H9 (cell line): ENCODE measurements at regions not wholly inside any gene's neighbourhood (a gene's known extent, or its start where the extent isn't known, plus 50 kb on each side); places are given as distances from the start of the nearest gene placed in this dataset.

Experiments
- DNase-seq: peaks from one replicate; pipeline ENCODE4 v3.0.0-alpha.2; 2017
- H2AFZ ChIP-seq: one replicate; pipeline ENCODE4 v1.6.1; 2013; ENCODE audit warnings: mild to moderate bottlenecking, low read length, control low read depth, moderate library complexity
- H2AK5ac ChIP-seq: 2 replicates; pipeline ENCODE4 v1.6.1; 2013; ENCODE audit warnings: low read length, control low read depth, mixed read lengths; ENCODE audit not compliant: insufficient read length
- H2BK120ac ChIP-seq: one replicate; pipeline ENCODE4 v1.6.1; 2013; ENCODE audit warnings: low read depth, mild to moderate bottlenecking, low read length, control low read depth, inconsistent platforms; ENCODE audit not compliant: poor library complexity, severe bottlenecking
- H2BK12ac ChIP-seq: 2 replicates; pipeline ENCODE4 v1.6.1; 2013; ENCODE audit warnings: low read length, control low read depth, mixed read lengths, low read depth; ENCODE audit not compliant: insufficient read length
- H2BK15ac ChIP-seq: 2 replicates; pipeline ENCODE4 v1.6.1; 2013; ENCODE audit warnings: low read depth, low read length, control low read depth
- H2BK20ac ChIP-seq: one replicate; pipeline ENCODE4 v1.6.1; 2013; ENCODE audit warnings: low read depth, mild to moderate bottlenecking, low read length, control low read depth, inconsistent platforms; ENCODE audit not compliant: poor library complexity, severe bottlenecking
- H2BK5ac ChIP-seq: 2 replicates; pipeline ENCODE4 v1.6.1; 2013; ENCODE audit warnings: low read length, control low read depth, mixed read lengths; ENCODE audit not compliant: insufficient read length
- H3K14ac ChIP-seq: 2 replicates; pipeline ENCODE4 v1.6.1; 2013; ENCODE audit warnings: low read length, control low read depth; ENCODE audit not compliant: insufficient read depth
- H3K18ac ChIP-seq: 2 replicates; pipeline ENCODE4 v1.6.1; 2013; ENCODE audit warnings: low read depth, mild to moderate bottlenecking, mixed read lengths, low read length, control low read depth; ENCODE audit not compliant: insufficient read length
- H3K23ac ChIP-seq: 2 replicates; pipeline ENCODE4 v1.6.1; 2013; ENCODE audit warnings: low read length, control low read depth, mixed read lengths, low read depth; ENCODE audit not compliant: insufficient read length
- H3K23me2 ChIP-seq: 2 replicates; pipeline ENCODE4 v1.6.1; 2013; ENCODE audit warnings: low read depth, mild to moderate bottlenecking, mixed read lengths, low read length, control low read depth; ENCODE audit not compliant: insufficient read length, poor library complexity, severe bottlenecking
- H3K27ac ChIP-seq: 2 replicates; pipeline ENCODE4 v1.5.1; 2013; ENCODE audit warnings: low read length, control low read depth, mixed read lengths, low read depth; ENCODE audit not compliant: insufficient read length
- H3K27me3 ChIP-seq: 2 replicates; pipeline ENCODE4 v1.6.1; 2013; ENCODE audit warnings: low read length, control low read depth, inconsistent platforms; ENCODE audit not compliant: insufficient read depth
- H3K4ac ChIP-seq: 2 replicates; pipeline ENCODE4 v1.6.1; 2013; ENCODE audit warnings: low read depth, mild to moderate bottlenecking, control low read depth, inconsistent platforms, low read length, moderate library complexity
- H3K4me1 ChIP-seq: 2 replicates; pipeline ENCODE4 v1.6.1; 2013; ENCODE audit warnings: low read length, control low read depth, inconsistent platforms; ENCODE audit not compliant: insufficient read depth
- H3K4me2 ChIP-seq: 2 replicates; pipeline ENCODE4 v1.6.1; 2013; ENCODE audit warnings: low read length, control low read depth, mixed read lengths; ENCODE audit not compliant: insufficient read length, insufficient read depth
- H3K56ac ChIP-seq: 2 replicates; pipeline ENCODE4 v1.6.1; 2013; ENCODE audit warnings: low read depth, mild to moderate bottlenecking, mixed read lengths, low read length, control low read depth; ENCODE audit not compliant: insufficient read length
- H3K79me1 ChIP-seq: 2 replicates; pipeline ENCODE4 v1.6.1; 2013; ENCODE audit warnings: low read depth, mild to moderate bottlenecking, moderate library complexity, low read length, control low read depth, inconsistent platforms; ENCODE audit not compliant: insufficient read depth, poor library complexity, severe bottlenecking
- H3K79me2 ChIP-seq: 2 replicates; pipeline ENCODE4 v1.6.1; 2013; ENCODE audit warnings: low read length, control low read depth, inconsistent platforms; ENCODE audit not compliant: insufficient read depth
- H3K9ac ChIP-seq: 2 replicates; pipeline ENCODE4 v1.6.1; 2013; ENCODE audit warnings: low read length, control low read depth, mixed read lengths; ENCODE audit not compliant: insufficient read length; ENCODE audit errors: extremely low read depth
- H3K9me3 ChIP-seq: one replicate; pipeline ENCODE4 v1.6.1; 2013; ENCODE audit warnings: low read depth, low read length, inconsistent platforms; ENCODE audit not compliant: control insufficient read depth
- H3T11ph ChIP-seq: one replicate; pipeline ENCODE4 v1.6.1; 2013; ENCODE audit warnings: mild to moderate bottlenecking, low read length, control low read depth, inconsistent platforms
- H4K20me1 ChIP-seq: one replicate; pipeline ENCODE4 v1.6.1; 2013; ENCODE audit not compliant: control insufficient read depth, insufficient read length, insufficient read depth
- H4K5ac ChIP-seq: 2 replicates; pipeline ENCODE4 v1.6.1; 2013; ENCODE audit warnings: low read depth, mild to moderate bottlenecking, mixed read lengths, low read length, control low read depth; ENCODE audit not compliant: insufficient read length
- H4K8ac ChIP-seq: replicated peaks from 2 replicates; pipeline ENCODE4 v1.6.1; 2013; ENCODE audit warnings: low read length, control low read depth, mixed read lengths, low read depth; ENCODE audit not compliant: insufficient read length
- H4K91ac ChIP-seq: 2 replicates; pipeline ENCODE4 v1.6.1; 2013; ENCODE audit warnings: low read depth, mild to moderate bottlenecking, moderate library complexity, mixed read lengths, low read length, control low read depth; ENCODE audit not compliant: insufficient read length
- H3K27ac Mint-ChIP-seq, 3 experiments: 2 replicates in 2 of 3; 3 replicates in 1 of 3; pipeline ENCODE4 v1.8.0; 2020 to 2021; ENCODE audit warnings: mixed read lengths in 3 of 3, mild to moderate bottlenecking in 1 of 3, moderate library complexity in 1 of 3
- H3K27me3 Mint-ChIP-seq: 2 replicates; pipeline ENCODE4 v1.8.0; 2021; ENCODE audit warnings: low read depth, mild to moderate bottlenecking, moderate library complexity, mixed read lengths
- H3K36me3 Mint-ChIP-seq, 3 experiments: 2 replicates in 2 of 3; 3 replicates in 1 of 3; pipeline ENCODE4 v1.8.0; 2020 to 2021; ENCODE audit warnings: low read depth in 3 of 3, mixed read lengths in 3 of 3; ENCODE audit not compliant: insufficient read depth in 1 of 3
- H3K4me1 Mint-ChIP-seq, 2 experiments: 2 replicates each; pipeline ENCODE4 v1.8.0; 2020; ENCODE audit warnings: mixed read lengths in 2 of 2
- H3K4me3 Mint-ChIP-seq, 2 experiments: 2 replicates in 1 of 2; 3 replicates in 1 of 2; pipeline ENCODE4 v1.8.0; 2020 to 2021; ENCODE audit warnings: mild to moderate bottlenecking in 2 of 2, mixed read lengths in 2 of 2, moderate library complexity in 1 of 2
- H3K9me3 Mint-ChIP-seq, 2 experiments: 2 replicates in 1 of 2; 3 replicates in 1 of 2; pipeline ENCODE4 v1.8.0; 2020; ENCODE audit warnings: mild to moderate bottlenecking in 2 of 2, mixed read lengths in 2 of 2, moderate library complexity in 1 of 2
- CTCF ChIP-seq: fragments of 200-600 bp; sonication (generic); conservative IDR thresholded peaks from 3 replicates; pipeline ENCODE4 v1.8.0; 2021; ENCODE audit warnings: antibody characterized with exemption, mild to moderate bottlenecking
- WGBS: extraction: QIAGEN DNeasy Blood & Tissue Kit; methylation state at CpG from one replicate; pipeline ENCODE4 v1.1.7; 2013; ENCODE audit warnings: missing lambda C conversion rate, low lambda C conversion rate, mixed read lengths; ENCODE audit not compliant: insufficient read length; ENCODE audit errors: extremely low coverage; 5-methylcytosine and 5-hydroxymethylcytosine counted together

- Histone ChIP-seq H3K23me2 (no peaks in the 10 kb centered on the region), H4K5ac (no peak overlapping the region), H3K18ac (no peak overlapping the region), H3K4me1 (no peaks in the 10 kb centered on the region), H3K27ac (no peak overlapping the region), H3K4me2 (no peak overlapping the region), H3T11ph (no peak overlapping the region), H2BK20ac (no peak overlapping the region), H3K4ac (no peak overlapping the region), H3K9ac (no peak overlapping the region), H3K79me1 (no peaks in the 10 kb centered on the region), H2BK15ac (no peak overlapping the region), H3K79me2 (no peaks in the 10 kb centered on the region), H4K91ac (no peak overlapping the region), H3K56ac (no peak overlapping the region), H3K23ac (no peak overlapping the region), H4K20me1 (no peaks in the 10 kb centered on the region), H3K14ac (no peak overlapping the region), H2BK120ac (no peak overlapping the region), H2AFZ (no peak overlapping the region), H2BK12ac (no peak overlapping the region), H3K27me3 (no peaks in the 10 kb centered on the region), H2AK5ac (no peak overlapping the region), H2BK5ac (no peak overlapping the region), H4K8ac (no peak overlapping the region), H3K9me3 (no peaks in the 10 kb centered on the region)
- no peak for TF ChIP-seq CTCF
- Mint-ChIP-seq H3K27me3 (no peaks in the 10 kb centered on the region), H3K27ac (no peak overlapping the region), H3K36me3 (peaks cover 0 to 3% (median 0%) of the 10 kb centered on the region in 3 experiments; a peak in 2 of 7 replicates), H3K9me3 (peaks cover 3 to 4% of the 10 kb centered on the region in 2 experiments; a peak in 2 of 5 replicates), H3K4me3 (no peak overlapping the region), H3K4me1 (no peaks in the 10 kb centered on the region)
- WGBS, result no CpG with 5 or more reads among the region's 5 CpGs
- DNase-seq, result no peak
Observed at GRCh38 chr3:89002191-89002590, 105.2 kb upstream of the EPHA3 start.
